ENCODE measurements at regions not wholly inside any gene's neighbourhood (a gene's known extent, or its start where the extent isn't known, plus 50 kb on each side); places are given as distances from the start of the nearest gene placed in this dataset.

GRCh38 chr9:106146066-106146840, 451.9 kb downstream of the TMEM38B start:
- TF ChIP-seq EZH2 (IDR thresholded peaks at IDR 0.05; ENCODE audit: low read depth, low read length, severe bottlenecking) (no peak), TBP (IDR thresholded peaks at IDR 0.05; ENCODE audit: low read depth, low read length) (no peak), EGR1 (IDR thresholded peaks at IDR 0.05; ENCODE audit: borderline replicate concordance, low read depth, low read length) (no peak), POLR2AphosphoS5 (IDR thresholded peaks at IDR 0.05; ENCODE audit: low read depth, low read length) (no peak), EP300 (IDR thresholded peaks at IDR 0.05; ENCODE audit: borderline replicate concordance in 1 of 2, low read depth in 2 of 2, low read length in 2 of 2) (no peak), POLR2A (IDR thresholded peaks at IDR 0.05; ENCODE audit: control extremely low read depth in 1 of 2, low read depth in 2 of 2, low read length in 2 of 2) (no peak), JUN (IDR thresholded peaks at IDR 0.05; ENCODE audit: low read depth, low read length) (no peak), HDAC2 (IDR thresholded peaks at IDR 0.05; ENCODE audit: borderline replicate concordance in 1 of 2, low read depth in 2 of 2, low read length in 2 of 2) (no peak), TAF7 (optimal IDR thresholded peaks at IDR 0.05; ENCODE audit: borderline replicate concordance, low read depth, low read length) (no peak), YY1 (IDR thresholded peaks at IDR 0.05; ENCODE audit: low read depth, low read length) (no peak), RAD21 (IDR thresholded peaks at IDR 0.05 in 1 of 2, conservative IDR thresholded peaks at IDR 0.05 in 1 of 2; ENCODE audit: low read depth in 2 of 2, low read length in 2 of 2) (no peak)
- TF ChIP-seq, protein P1, sequence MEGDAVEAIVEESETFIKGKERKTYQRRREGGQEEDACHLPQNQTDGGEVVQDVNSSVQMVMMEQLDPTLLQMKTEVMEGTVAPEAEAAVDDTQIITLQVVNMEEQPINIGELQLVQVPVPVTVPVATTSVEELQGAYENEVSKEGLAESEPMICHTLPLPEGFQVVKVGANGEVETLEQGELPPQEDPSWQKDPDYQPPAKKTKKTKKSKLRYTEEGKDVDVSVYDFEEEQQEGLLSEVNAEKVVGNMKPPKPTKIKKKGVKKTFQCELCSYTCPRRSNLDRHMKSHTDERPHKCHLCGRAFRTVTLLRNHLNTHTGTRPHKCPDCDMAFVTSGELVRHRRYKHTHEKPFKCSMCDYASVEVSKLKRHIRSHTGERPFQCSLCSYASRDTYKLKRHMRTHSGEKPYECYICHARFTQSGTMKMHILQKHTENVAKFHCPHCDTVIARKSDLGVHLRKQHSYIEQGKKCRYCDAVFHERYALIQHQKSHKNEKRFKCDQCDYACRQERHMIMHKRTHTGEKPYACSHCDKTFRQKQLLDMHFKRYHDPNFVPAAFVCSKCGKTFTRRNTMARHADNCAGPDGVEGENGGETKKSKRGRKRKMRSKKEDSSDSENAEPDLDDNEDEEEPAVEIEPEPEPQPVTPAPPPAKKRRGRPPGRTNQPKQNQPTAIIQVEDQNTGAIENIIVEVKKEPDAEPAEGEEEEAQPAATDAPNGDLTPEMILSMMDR (IDR thresholded peaks at IDR 0.05; ENCODE audit: control extremely low read depth in 1 of 3, insufficient read depth in 1 of 3, low read depth in 1 of 3, low read length in 3 of 3), result no peak

Data from H1 (cell line).